ENCODE measurements at regions not wholly inside any gene's neighbourhood (a gene's known extent, or its start where the extent isn't known, plus 50 kb on each side); places are given as distances from the start of the nearest gene placed in this dataset.
"Not testable (repeated sequence)": the region's sequence is repeated elsewhere in the genome, so short reads cannot be mapped to it uniquely, and the experiment has no call there.

DNA sequence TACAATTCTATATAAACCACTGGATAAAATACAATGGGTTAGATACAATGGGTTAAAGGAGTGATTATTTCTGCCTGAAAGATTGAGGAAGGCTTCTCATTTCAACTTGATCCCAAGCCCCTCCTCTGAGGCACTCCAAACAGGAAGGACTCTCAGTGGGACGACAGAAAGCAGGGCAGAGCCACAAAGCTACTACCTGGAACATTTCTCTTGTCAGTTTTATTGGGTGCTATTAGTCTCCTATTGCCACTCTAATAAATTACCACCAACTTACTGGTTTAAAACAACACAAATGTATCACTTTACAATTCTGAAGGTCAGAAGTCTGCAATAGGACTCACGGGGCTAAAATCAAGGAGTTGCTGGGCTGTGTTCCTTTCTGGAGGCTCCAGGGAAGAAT, 146.7 kb downstream of the MREG start:
- H3K36me3 ChIP-seq (ENCODE audit: control insufficient read depth in 1 of 2, insufficient read depth in 2 of 2, low read length in 2 of 2) = no peaks in the 10 kb centered on the region
- H3K4me1 ChIP-seq (ENCODE audit: control insufficient read depth in 1 of 2, insufficient read depth in 2 of 2, low read length in 2 of 2) = no peaks in the 10 kb centered on the region
- H3K4me3 ChIP-seq (ENCODE audit: low read depth in 1 of 2, low read length in 2 of 2) = no peak overlapping the region
- no peak overlapping the region for H3K27ac ChIP-seq (ENCODE audit: low read depth, low read length)
- H3K9me3 ChIP-seq (ENCODE audit: control insufficient read depth in 1 of 2, low read length in 2 of 2) = no peaks in the 10 kb centered on the region
- H3K27me3 ChIP-seq (ENCODE audit: control insufficient read depth in 1 of 2, insufficient read depth in 2 of 2, low read length in 2 of 2) = no peaks in the 10 kb centered on the region
- no peak overlapping the region for H3K9ac ChIP-seq (ENCODE audit: low read depth in 1 of 2, low read length in 2 of 2)

GRCh38 chr2:215863687-215864086, 149.7 kb downstream of the MREG start:
- Histone ChIP-seq H3K27ac (ENCODE audit: low read depth, low read length) (no peak overlapping the region), H3K9me3 (ENCODE audit: control insufficient read depth in 1 of 2, low read length in 2 of 2) (no peaks in the 10 kb centered on the region), H3K4me3 (ENCODE audit: low read depth in 1 of 2, low read length in 2 of 2) (no peak overlapping the region), H3K9ac (ENCODE audit: low read depth in 1 of 2, low read length in 2 of 2) (no peak overlapping the region), H3K27me3 (ENCODE audit: control insufficient read depth in 1 of 2, insufficient read depth in 2 of 2, low read length in 2 of 2) (no peaks in the 10 kb centered on the region), H3K36me3 (ENCODE audit: control insufficient read depth in 1 of 2, insufficient read depth in 2 of 2, low read length in 2 of 2) (no peaks in the 10 kb centered on the region), H3K4me1 (ENCODE audit: control insufficient read depth in 1 of 2, insufficient read depth in 2 of 2, low read length in 2 of 2) (no peaks in the 10 kb centered on the region)

DNA sequence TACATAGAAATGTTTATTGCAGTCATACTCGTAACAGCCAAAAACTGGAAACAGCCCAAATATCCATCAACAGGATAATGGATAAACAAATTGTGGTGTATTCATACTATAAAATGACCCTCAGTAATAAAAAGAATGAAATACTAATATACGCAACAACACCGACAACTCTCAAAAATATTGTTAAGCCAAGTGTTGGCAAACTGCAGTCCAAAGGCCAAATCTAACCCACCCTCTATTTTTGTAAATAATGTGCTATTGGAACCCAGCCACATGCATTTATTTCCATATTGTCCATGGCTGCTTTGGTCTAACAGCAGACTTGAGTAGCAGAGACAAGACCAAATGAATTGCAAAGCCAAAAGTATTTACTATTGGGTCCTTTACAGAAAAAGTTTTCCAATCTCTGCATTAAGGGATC, 151.0 kb downstream of the MREG start:
- Histone ChIP-seq H3K4me3 (ENCODE audit: low read depth in 1 of 2, low read length in 2 of 2) (no peak overlapping the region), H3K27me3 (ENCODE audit: control insufficient read depth in 1 of 2, insufficient read depth in 2 of 2, low read length in 2 of 2) (no peaks in the 10 kb centered on the region), H3K36me3 (ENCODE audit: control insufficient read depth in 1 of 2, insufficient read depth in 2 of 2, low read length in 2 of 2) (no peaks in the 10 kb centered on the region), H3K9ac (ENCODE audit: low read depth in 1 of 2, low read length in 2 of 2) (no peak overlapping the region), H3K9me3 (ENCODE audit: control insufficient read depth in 1 of 2, low read length in 2 of 2) (no peaks in the 10 kb centered on the region), H3K27ac (ENCODE audit: low read depth, low read length) (no peak overlapping the region), H3K4me1 (ENCODE audit: control insufficient read depth in 1 of 2, insufficient read depth in 2 of 2, low read length in 2 of 2) (no peaks in the 10 kb centered on the region)

- Histone ChIP-seq H3K9ac (ENCODE audit: low read depth in 1 of 2, low read length in 2 of 2) (no peak overlapping the region), H3K4me1 (ENCODE audit: control insufficient read depth in 1 of 2, insufficient read depth in 2 of 2, low read length in 2 of 2) (no peaks in the 10 kb centered on the region), H3K27me3 (ENCODE audit: control insufficient read depth in 1 of 2, insufficient read depth in 2 of 2, low read length in 2 of 2) (no peaks in the 10 kb centered on the region), H3K27ac (ENCODE audit: low read depth, low read length) (no peak overlapping the region), H3K9me3 (ENCODE audit: control insufficient read depth in 1 of 2, low read length in 2 of 2) (no peaks in the 10 kb centered on the region), H3K4me3 (ENCODE audit: low read depth in 1 of 2, low read length in 2 of 2) (no peak overlapping the region), H3K36me3 (ENCODE audit: control insufficient read depth in 1 of 2, insufficient read depth in 2 of 2, low read length in 2 of 2) (no peaks in the 10 kb centered on the region)
These were observed 151.6 kb downstream of the MREG start for GRCh38 chr2:215861607-215862350.

DNA sequence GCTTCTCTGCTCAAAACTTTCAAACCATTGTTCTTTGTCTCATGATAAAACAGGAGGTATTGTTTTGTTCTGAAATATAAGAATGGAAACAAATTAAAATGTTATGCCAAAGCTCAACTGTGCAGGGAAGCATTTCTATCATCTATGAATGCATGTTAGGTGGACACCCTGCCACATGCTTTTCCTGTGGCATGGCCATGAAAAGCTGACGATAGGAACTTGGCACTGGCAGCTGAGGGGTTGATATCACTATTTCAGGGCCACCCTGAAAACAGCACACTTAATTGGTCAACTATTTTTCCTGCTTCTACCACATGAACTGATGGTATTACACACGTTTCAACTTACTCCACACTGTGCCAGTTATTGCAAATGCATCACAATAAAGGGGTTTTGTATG, 157.3 kb downstream of the MREG start:
- Histone ChIP-seq H3K36me3 (ENCODE audit: control insufficient read depth in 1 of 2, insufficient read depth in 2 of 2, low read length in 2 of 2) (no peaks in the 10 kb centered on the region), H3K9me3 (ENCODE audit: control insufficient read depth in 1 of 2, low read length in 2 of 2) (peaks cover 0 to 6% of the 10 kb centered on the region in 2 donors), H3K27me3 (ENCODE audit: control insufficient read depth in 1 of 2, insufficient read depth in 2 of 2, low read length in 2 of 2) (no peaks in the 10 kb centered on the region), H3K4me1 (ENCODE audit: control insufficient read depth in 1 of 2, insufficient read depth in 2 of 2, low read length in 2 of 2) (no peaks in the 10 kb centered on the region), H3K4me3 (ENCODE audit: low read depth in 1 of 2, low read length in 2 of 2) (no peak overlapping the region), H3K9ac (ENCODE audit: low read depth in 1 of 2, low read length in 2 of 2) (no peak overlapping the region), H3K27ac (ENCODE audit: low read depth, low read length) (no peak overlapping the region)

GRCh38 chr2:215855308-215855707, 158.0 kb downstream of the MREG start:
- not testable (repeated sequence) for H3K36me3 ChIP-seq (ENCODE audit: control insufficient read depth in 1 of 2, insufficient read depth in 2 of 2, low read length in 2 of 2); H3K4me3 ChIP-seq (ENCODE audit: low read depth in 1 of 2, low read length in 2 of 2); H3K9me3 ChIP-seq (ENCODE audit: control insufficient read depth in 1 of 2, low read length in 2 of 2); H3K27me3 ChIP-seq (ENCODE audit: control insufficient read depth in 1 of 2, insufficient read depth in 2 of 2, low read length in 2 of 2); H3K9ac ChIP-seq (ENCODE audit: low read depth in 1 of 2, low read length in 2 of 2); H3K27ac ChIP-seq (ENCODE audit: low read depth, low read length); H3K4me1 ChIP-seq (ENCODE audit: control insufficient read depth in 1 of 2, insufficient read depth in 2 of 2, low read length in 2 of 2)

- peaks cover 0 to 6% of the 10 kb centered on the region in 2 donors for H3K9me3 ChIP-seq (ENCODE audit: control insufficient read depth in 1 of 2, low read length in 2 of 2)
- no peak overlapping the region for H3K27ac ChIP-seq (ENCODE audit: low read depth, low read length)
- H3K4me3 ChIP-seq (ENCODE audit: low read depth in 1 of 2, low read length in 2 of 2) = no peak overlapping the region
- H3K9ac ChIP-seq (ENCODE audit: low read depth in 1 of 2, low read length in 2 of 2) = no peak overlapping the region
- no peaks in the 10 kb centered on the region for H3K36me3 ChIP-seq (ENCODE audit: control insufficient read depth in 1 of 2, insufficient read depth in 2 of 2, low read length in 2 of 2)
- H3K4me1 ChIP-seq (ENCODE audit: control insufficient read depth in 1 of 2, insufficient read depth in 2 of 2, low read length in 2 of 2) = no peaks in the 10 kb centered on the region
- no peaks in the 10 kb centered on the region for H3K27me3 ChIP-seq (ENCODE audit: control insufficient read depth in 1 of 2, insufficient read depth in 2 of 2, low read length in 2 of 2)
These were observed 159.3 kb downstream of the MREG start for GRCh38 chr2:215854008-215854407.

DNA sequence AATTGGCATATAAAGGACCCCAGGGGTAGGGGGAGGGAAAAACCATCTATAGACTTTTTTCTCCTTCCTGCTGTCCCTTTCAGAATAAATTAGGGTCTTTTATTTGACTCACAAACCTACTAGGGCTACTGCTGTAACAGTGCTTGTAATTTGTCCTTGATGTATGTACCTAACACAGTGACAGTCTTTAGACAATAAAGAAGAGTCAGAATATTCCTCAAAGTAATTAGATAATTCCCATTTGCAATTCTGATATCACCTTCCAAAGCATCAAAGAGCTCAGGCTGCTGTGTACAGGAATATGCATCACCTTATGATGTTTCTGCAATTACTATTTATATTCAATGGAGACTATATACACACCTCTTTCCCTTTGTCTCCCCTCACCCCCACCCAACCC, 161.7 kb downstream of the MREG start:
- Histone ChIP-seq H3K27me3 (ENCODE audit: control insufficient read depth in 1 of 2, insufficient read depth in 2 of 2, low read length in 2 of 2) (no peaks in the 10 kb centered on the region), H3K4me3 (ENCODE audit: low read depth in 1 of 2, low read length in 2 of 2) (no peak overlapping the region), H3K4me1 (ENCODE audit: control insufficient read depth in 1 of 2, insufficient read depth in 2 of 2, low read length in 2 of 2) (no peaks in the 10 kb centered on the region), H3K27ac (ENCODE audit: low read depth, low read length) (no peak overlapping the region), H3K9ac (ENCODE audit: low read depth in 1 of 2, low read length in 2 of 2) (no peak overlapping the region), H3K9me3 (ENCODE audit: control insufficient read depth in 1 of 2, low read length in 2 of 2) (peaks cover 0 to 6% of the 10 kb centered on the region in 2 donors), H3K36me3 (ENCODE audit: control insufficient read depth in 1 of 2, insufficient read depth in 2 of 2, low read length in 2 of 2) (no peaks in the 10 kb centered on the region)

GRCh38 chr2:215851082-215851481, 162.3 kb downstream of the MREG start:
- Histone ChIP-seq H3K4me1 (ENCODE audit: control insufficient read depth in 1 of 2, insufficient read depth in 2 of 2, low read length in 2 of 2) (no peaks in the 10 kb centered on the region), H3K27ac (ENCODE audit: low read depth, low read length) (no peak overlapping the region), H3K9ac (ENCODE audit: low read depth in 1 of 2, low read length in 2 of 2) (no peak overlapping the region), H3K4me3 (ENCODE audit: low read depth in 1 of 2, low read length in 2 of 2) (no peak overlapping the region), H3K27me3 (ENCODE audit: control insufficient read depth in 1 of 2, insufficient read depth in 2 of 2, low read length in 2 of 2) (no peaks in the 10 kb centered on the region), H3K9me3 (ENCODE audit: control insufficient read depth in 1 of 2, low read length in 2 of 2) (peaks cover 0 to 6% of the 10 kb centered on the region in 2 donors), H3K36me3 (ENCODE audit: control insufficient read depth in 1 of 2, insufficient read depth in 2 of 2, low read length in 2 of 2) (no peaks in the 10 kb centered on the region)

DNA sequence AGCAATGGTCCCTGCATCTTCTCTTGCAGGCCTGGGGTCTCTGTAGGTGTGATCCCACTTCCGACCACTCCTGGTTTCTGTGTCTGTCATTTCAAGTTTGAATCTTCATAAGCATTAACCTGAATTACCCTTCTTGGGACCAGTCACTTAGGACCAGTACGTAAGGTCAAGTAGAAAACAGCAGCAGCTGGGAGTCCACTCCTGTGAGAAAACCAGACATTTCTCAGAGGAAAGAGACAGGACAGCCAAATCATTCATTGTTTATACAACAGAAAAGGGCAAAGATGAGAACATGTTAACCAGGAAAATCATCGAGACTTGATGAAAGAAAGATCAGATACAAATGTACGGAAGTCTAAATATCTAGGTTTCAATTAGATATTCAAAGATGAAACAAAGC, 163.0 kb downstream of the MREG start:
- no peaks in the 10 kb centered on the region for H3K27me3 ChIP-seq (ENCODE audit: control insufficient read depth in 1 of 2, insufficient read depth in 2 of 2, low read length in 2 of 2)
- H3K27ac ChIP-seq (ENCODE audit: low read depth, low read length) = no peak overlapping the region
- H3K36me3 ChIP-seq (ENCODE audit: control insufficient read depth in 1 of 2, insufficient read depth in 2 of 2, low read length in 2 of 2) = no peaks in the 10 kb centered on the region
- no peak overlapping the region for H3K4me3 ChIP-seq (ENCODE audit: low read depth in 1 of 2, low read length in 2 of 2)
- H3K9ac ChIP-seq (ENCODE audit: low read depth in 1 of 2, low read length in 2 of 2) = no peak overlapping the region
- H3K4me1 ChIP-seq (ENCODE audit: control insufficient read depth in 1 of 2, insufficient read depth in 2 of 2, low read length in 2 of 2) = no peaks in the 10 kb centered on the region
- H3K9me3 ChIP-seq (ENCODE audit: control insufficient read depth in 1 of 2, low read length in 2 of 2) = peaks cover 0 to 6% of the 10 kb centered on the region in 2 donors

Measured in duodenal mucosa (tissue), 2 donors.